PC-3 (cell line): ENCODE measurements at regions not wholly inside any gene's neighbourhood (a gene's known extent, or its start where the extent isn't known, plus 50 kb on each side); places are given as distances from the start of the nearest gene placed in this dataset.

Experiments used
- ATAC-seq: fragments of 200-7000 bp; cut with Tn5 transposase; 2 replicates; pipeline ENCODE4 v1.9.1; 2020; ENCODE audit warnings: mild to moderate bottlenecking, moderate library complexity
- BruUV-seq: library from RNA; stranded (reverse); fragments of 400-500 nt; replicated peaks from 2 replicates; lab custom pipeline; 2021; lab: Mats Ljungman, UMichigan
- CTCF ChIA-PET: fragments of 300-600 bp; sonication (Branson Sonifier 250); formaldehyde crosslinking; loops from one replicate; lab custom pipeline; 2022; ENCODE audit warnings: antibody characterized with exemption; lab: Charles Lee
- POLR2A ChIA-PET: fragments of 300-600 bp; sonication (Branson Sonifier 250); formaldehyde crosslinking; loops from one replicate; lab custom pipeline; 2022; ENCODE audit warnings: antibody characterized with exemption; ENCODE audit not compliant: unreplicated experiment; lab: Charles Lee
- DNase-seq: peaks from one replicate; pipeline ENCODE4 v3.0.0-alpha.2; 2015
- H2AFZ ChIP-seq: fragments of 300-600 bp; sonication (generic); 2 replicates; pipeline ENCODE4 v1.6.0; 2016; ENCODE audit warnings: antibody characterized with exemption, low read length
- H3F3A ChIP-seq: fragments of 300-600 bp; sonication (generic); one replicate; pipeline ENCODE4 v1.6.0; 2017; ENCODE audit warnings: antibody characterized with exemption, low read length, control low read depth, mild to moderate bottlenecking; ENCODE audit not compliant: unreplicated experiment
- H3K27ac ChIP-seq: fragments of 300-600 bp; sonication (generic); 2 replicates; pipeline ENCODE4 v1.5.1; 2016; ENCODE audit warnings: mild to moderate bottlenecking, low read length
- H3K27me3 ChIP-seq: fragments of 300-600 bp; sonication (generic); 2 replicates; pipeline ENCODE4 v1.6.1; 2016; ENCODE audit warnings: low read length, mixed read lengths
- H3K36me3 ChIP-seq: fragments of 300-600 bp; sonication (generic); 2 replicates; pipeline ENCODE4 v1.6.1; 2016; ENCODE audit warnings: low read depth, mixed run types, low read length, mixed read lengths
- H3K4me1 ChIP-seq: fragments of 300-600 bp; sonication (generic); 2 replicates; pipeline ENCODE4 v1.5.1; 2016; ENCODE audit warnings: low read length; ENCODE audit not compliant: insufficient read depth
- H3K4me2 ChIP-seq: fragments of 300-600 bp; sonication (generic); 2 replicates; pipeline ENCODE4 v1.6.0; 2016; ENCODE audit warnings: low read length
- H3K4me3 ChIP-seq: fragments of 300-600 bp; sonication (generic); 2 replicates; pipeline ENCODE4 v1.5.1; 2016; ENCODE audit warnings: mild to moderate bottlenecking, low read length, mixed read lengths
- H3K79me2 ChIP-seq: fragments of 300-600 bp; sonication (generic); 2 replicates; pipeline ENCODE4 v1.6.1; 2017; ENCODE audit warnings: low read length, mixed read lengths
- H3K9ac ChIP-seq: fragments of 300-600 bp; sonication (generic); 2 replicates; pipeline ENCODE4 v1.6.0; 2016; ENCODE audit warnings: mild to moderate bottlenecking, low read length
- H3K9me2 ChIP-seq: fragments of 300-600 bp; sonication (generic); replicated peaks from 2 replicates; pipeline ENCODE4 v1.6.1; 2016; ENCODE audit warnings: mixed run types, low read length, mixed read lengths
- H3K9me3 ChIP-seq: fragments of 300-600 bp; sonication (generic); 2 replicates; pipeline ENCODE4 v1.6.1; 2016; ENCODE audit warnings: low read length, mixed read lengths
- H4K20me1 ChIP-seq: fragments of 300-600 bp; sonication (generic); 2 replicates; pipeline ENCODE4 v1.6.1; 2016; ENCODE audit warnings: low read length, mixed read lengths
- CTCF ChIP-seq: fragments of 300-600 bp; sonication (generic); conservative IDR thresholded peaks from 2 replicates; pipeline ENCODE4 v1.5.1; 2017; ENCODE audit warnings: antibody characterized with exemption, low read depth, mild to moderate bottlenecking, low read length
- EZH2 ChIP-seq: fragments of 300-600 bp; sonication (generic); IDR thresholded peaks from one replicate; pipeline ENCODE4 v1.6.1; 2017; ENCODE audit warnings: antibody characterized with exemption, mild to moderate bottlenecking, low read length; ENCODE audit not compliant: unreplicated experiment
- EZH2phosphoT487 ChIP-seq: fragments of 300-600 bp; sonication (generic); IDR thresholded peaks from 2 replicates; pipeline ENCODE4 v1.6.1; 2018; ENCODE audit warnings: mild to moderate bottlenecking, antibody characterized with exemption, low read length, borderline replicate concordance
- intact Hi-C: fragments of 100-400 bp; cut with micrococcal nuclease; formaldehyde crosslinking; loops from 2 replicates; pipeline ENCODE4 v1.9.0; 2023

- no peak for DNase-seq
- Histone ChIP-seq H3K4me2 (no peak overlapping the region), H4K20me1 (no peaks in the 10 kb centered on the region), H3K4me3 (no peak overlapping the region), H3K9ac (no peak overlapping the region), H3K9me3 (no peaks in the 10 kb centered on the region), H3K4me1 (no peaks in the 10 kb centered on the region), H3F3A (no peaks in the 10 kb centered on the region), H3K36me3 (no peaks in the 10 kb centered on the region), H2AFZ (no peak overlapping the region), H3K27me3 (peaks cover 34% of the 10 kb centered on the region), H3K79me2 (no peaks in the 10 kb centered on the region), H3K27ac (no peak overlapping the region), H3K9me2 (no peaks in the 10 kb centered on the region)
- no peak for ATAC-seq
- POLR2A ChIA-PET = no interaction called here
- CTCF ChIA-PET = no interaction called here
- intact Hi-C loops = no loop called here
- no peak for TF ChIP-seq CTCF
- no peak for TF ChIP-seq EZH2phosphoT487
- TF ChIP-seq EZH2 = no peak
- no TSS peak for BruUV-seq
Measured at GRCh38 chr18:78913395-78913794, 66.2 kb upstream of the SALL3 start.

GRCh38 chr18:78913830-78914231 lies 65.8 kb upstream of the SALL3 start:
- Histone ChIP-seq H3K4me3 (no peak overlapping the region), H3K27ac (no peak overlapping the region), H3K4me2 (no peak overlapping the region), H3K9me2 (no peaks in the 10 kb centered on the region), H3K36me3 (no peaks in the 10 kb centered on the region), H3K9me3 (no peaks in the 10 kb centered on the region), H4K20me1 (no peaks in the 10 kb centered on the region), H3K9ac (no peak overlapping the region), H3K27me3 (peaks cover 30% of the 10 kb centered on the region), H3K4me1 (no peaks in the 10 kb centered on the region), H3K79me2 (no peaks in the 10 kb centered on the region), H2AFZ (no peak overlapping the region), H3F3A (no peaks in the 10 kb centered on the region)
- intact Hi-C loops = no loop called here
- POLR2A ChIA-PET = no interaction called here
- CTCF ChIA-PET = no interaction called here
- TF ChIP-seq EZH2phosphoT487 = no peak
- no peak for TF ChIP-seq EZH2
- TF ChIP-seq CTCF = no peak
- no TSS peak for BruUV-seq
- ATAC-seq (no peak), DNase-seq (no peak)

GRCh38 chr18:78914249-78914935 lies 65.2 kb upstream of the SALL3 start:
- CTCF ChIA-PET = no interaction called here
- H3K4me2 ChIP-seq = no peak overlapping the region
- no peaks in the 10 kb centered on the region for H3K36me3 ChIP-seq

More at GRCh38 chr18:78914249-78914935, 65.2 kb upstream of the SALL3 start:
- intact Hi-C loops = no loop called here
- H3K9me3 ChIP-seq = no peaks in the 10 kb centered on the region
- no peak overlapping the region for H3K4me3 ChIP-seq
- H4K20me1 ChIP-seq = no peaks in the 10 kb centered on the region
- H3K9me2 ChIP-seq = no peaks in the 10 kb centered on the region
- ATAC-seq (no peak), DNase-seq (no peak)
- no peaks in the 10 kb centered on the region for H3K79me2 ChIP-seq
- H3K9ac ChIP-seq = no peak overlapping the region
- H2AFZ ChIP-seq = no peak overlapping the region
- peaks cover 29% of the 10 kb centered on the region for H3K27me3 ChIP-seq
- no TSS peak for BruUV-seq
- H3K4me1 ChIP-seq = no peaks in the 10 kb centered on the region
- POLR2A ChIA-PET = no interaction called here
- no peaks in the 10 kb centered on the region for H3F3A ChIP-seq
- no peak for TF ChIP-seq CTCF
- TF ChIP-seq EZH2phosphoT487 = no peak
- no peak for TF ChIP-seq EZH2
- no peak overlapping the region for H3K27ac ChIP-seq
